GM21360 (cell line): ENCODE measurements at regions not wholly inside any gene's neighbourhood (a gene's known extent, or its start where the extent isn't known, plus 50 kb on each side); places are given as distances from the start of the nearest gene placed in this dataset.
A peak's percentile ranks its signal among the peaks of the same experiment; 100 is the strongest.

Experiments
- ATAC-seq: cut with Tn5 transposase; IDR thresholded peaks from one replicate; pipeline ENCODE4 v1.9.1; 2021; ENCODE audit warnings: mild to moderate bottlenecking, moderate library complexity; ENCODE audit not compliant: unreplicated experiment

DNA sequence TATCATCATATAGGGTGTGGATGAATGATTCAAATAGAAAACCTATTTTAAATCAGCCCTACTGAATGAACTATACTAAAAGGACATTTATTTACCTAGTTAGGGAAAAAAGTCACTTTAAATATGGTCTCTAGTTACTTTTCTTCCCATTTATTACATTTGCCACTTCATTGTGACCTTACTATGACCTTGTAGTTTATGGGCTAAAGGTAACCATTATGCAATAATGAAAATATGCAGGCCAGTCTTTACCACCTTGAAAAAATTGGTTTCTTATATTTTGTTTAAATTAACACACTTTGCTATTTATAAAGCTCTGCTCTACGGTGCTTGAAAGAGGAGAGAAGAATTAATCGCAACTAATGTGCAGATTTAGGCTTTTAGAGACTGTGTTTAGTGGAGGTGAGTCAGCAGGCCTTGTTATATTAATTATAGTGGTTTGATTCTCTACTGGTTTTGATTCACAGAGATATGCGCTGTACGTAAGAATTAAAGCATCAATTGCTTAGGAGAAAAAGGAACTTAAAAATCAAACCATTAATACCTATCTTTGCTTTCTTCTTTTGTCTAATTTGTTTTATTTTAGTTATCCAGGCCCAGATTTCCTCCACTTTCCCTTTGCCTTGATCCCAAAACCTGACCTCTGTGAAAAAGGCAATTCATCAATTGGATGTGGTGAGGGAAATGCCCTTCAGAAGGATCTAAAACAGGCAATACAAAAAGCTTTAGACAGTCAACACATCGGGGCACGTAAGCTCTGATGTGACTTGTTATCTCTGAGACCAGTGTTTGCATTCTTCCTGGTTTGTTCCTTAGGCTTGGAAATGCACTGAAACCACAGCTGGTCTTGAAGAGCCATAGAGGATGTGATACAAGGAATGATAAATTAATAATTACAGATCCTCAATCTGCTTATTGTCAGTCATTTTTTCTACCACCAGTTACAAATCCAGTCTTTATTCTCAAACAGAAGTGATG, 141.2 kb upstream of the HDAC9 start:
- ATAC-seq = no peak

DNA sequence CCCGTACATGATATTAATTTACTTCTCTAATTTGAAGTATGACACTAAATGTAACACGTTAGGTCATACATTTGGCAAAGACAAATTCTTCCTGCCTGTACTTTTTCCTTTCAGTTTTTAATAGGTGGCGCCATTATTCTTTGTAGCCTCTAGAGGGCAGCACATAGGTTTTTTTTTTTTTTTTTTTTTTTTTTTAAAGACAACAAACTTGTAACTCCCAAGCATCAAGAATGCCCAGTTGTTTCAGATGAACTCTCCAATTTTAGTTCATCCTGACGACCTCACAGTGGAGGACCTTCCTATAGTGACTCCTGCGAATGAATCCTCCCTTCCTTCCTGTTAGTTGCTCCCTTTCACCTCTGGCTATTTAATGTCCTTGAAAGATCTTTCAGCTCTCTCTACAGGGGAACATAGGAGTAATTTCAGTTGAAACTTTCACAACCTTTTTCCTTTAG, 139.3 kb upstream of the HDAC9 start:
- peak; percentile 41 for ATAC-seq

DNA sequence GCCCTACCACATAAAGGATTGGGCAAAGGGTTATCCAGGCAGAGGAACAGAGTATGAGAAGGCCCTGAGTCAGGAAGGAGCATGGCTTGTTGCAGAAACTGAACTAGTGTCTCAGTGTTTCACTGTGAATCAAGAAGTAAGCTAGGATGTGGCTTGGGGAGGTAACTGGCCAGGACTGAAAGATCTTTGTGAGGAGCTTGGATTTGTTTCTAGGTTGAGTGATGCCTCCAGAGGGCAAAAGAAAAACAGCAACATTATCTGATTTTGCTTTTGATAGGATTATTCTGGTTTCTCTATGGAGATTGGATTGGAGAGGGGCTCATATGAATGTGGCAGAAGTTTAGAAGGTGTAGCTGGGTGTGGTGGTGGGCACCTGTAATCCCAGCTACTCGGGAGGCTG, 137.9 kb upstream of the HDAC9 start:
- ATAC-seq = peak; percentile 71

DNA sequence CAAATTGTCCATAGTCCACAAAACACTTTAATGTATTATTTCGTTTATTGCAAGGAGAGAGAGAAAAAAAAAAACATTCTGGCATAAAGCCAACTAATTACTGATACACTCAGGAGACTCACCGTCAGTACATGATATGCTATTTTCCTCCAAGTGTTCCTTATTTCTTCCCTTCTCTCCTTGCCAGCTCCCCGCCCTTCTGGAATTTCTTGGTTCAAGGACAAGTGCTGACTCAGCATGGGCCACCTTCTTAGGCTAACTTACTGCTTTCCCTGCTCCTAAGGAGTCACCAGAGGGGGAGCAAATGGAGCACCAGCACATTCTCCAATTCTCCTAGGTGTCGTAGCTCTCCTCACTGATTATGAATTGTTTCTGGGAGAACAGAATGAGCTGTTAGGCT, 133.8 kb upstream of the HDAC9 start:
- ATAC-seq = no peak

DNA sequence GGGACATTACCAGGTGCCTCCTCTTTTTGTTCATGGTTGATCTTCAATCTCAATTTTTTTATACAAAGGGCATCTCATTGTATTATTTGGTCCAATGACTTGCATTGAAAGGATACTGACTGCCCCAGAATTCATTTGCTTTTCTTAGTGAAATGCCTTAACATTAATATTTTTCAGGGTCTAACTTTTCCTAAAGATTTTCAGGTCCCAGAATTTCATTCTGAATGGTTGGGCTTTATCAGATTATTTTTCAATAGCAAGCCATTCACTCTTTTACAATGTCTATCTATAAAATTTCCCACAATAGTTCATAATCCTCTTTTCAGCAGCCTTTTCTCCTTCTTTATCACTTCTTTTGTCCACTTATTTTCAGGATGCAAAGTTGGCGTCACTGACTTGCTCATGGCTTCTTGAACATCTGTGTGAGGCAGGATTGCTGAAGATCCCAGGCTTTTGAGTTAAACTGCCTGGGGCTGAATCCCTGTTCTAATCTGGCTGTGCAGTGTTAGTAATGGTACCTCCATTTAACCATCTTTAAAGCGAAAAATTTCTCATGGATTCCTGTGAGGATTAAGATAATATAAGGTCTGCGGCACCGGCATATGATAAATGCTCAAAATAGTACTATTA, 131.7 kb upstream of the HDAC9 start:
- no peak for ATAC-seq

DNA sequence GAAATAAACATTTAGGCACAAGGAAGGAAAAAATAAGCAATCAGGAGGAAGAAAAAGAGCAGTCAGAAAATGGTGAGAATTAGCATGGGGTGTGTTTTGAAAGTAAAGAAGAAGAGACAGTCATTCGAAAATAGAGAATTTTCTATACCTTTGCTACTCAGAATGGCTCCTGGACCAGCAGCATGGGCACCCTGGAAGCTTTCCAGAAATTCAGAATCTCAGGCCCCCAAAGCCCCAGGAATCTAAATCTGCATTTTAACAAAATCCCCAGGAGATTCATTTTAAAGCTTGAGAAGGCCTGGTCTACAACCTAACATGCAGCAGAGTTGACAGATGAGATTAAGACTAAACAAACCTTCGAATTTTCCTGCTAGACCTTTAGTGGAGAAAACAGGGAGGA, 131.2 kb upstream of the HDAC9 start:
- ATAC-seq = no peak

DNA sequence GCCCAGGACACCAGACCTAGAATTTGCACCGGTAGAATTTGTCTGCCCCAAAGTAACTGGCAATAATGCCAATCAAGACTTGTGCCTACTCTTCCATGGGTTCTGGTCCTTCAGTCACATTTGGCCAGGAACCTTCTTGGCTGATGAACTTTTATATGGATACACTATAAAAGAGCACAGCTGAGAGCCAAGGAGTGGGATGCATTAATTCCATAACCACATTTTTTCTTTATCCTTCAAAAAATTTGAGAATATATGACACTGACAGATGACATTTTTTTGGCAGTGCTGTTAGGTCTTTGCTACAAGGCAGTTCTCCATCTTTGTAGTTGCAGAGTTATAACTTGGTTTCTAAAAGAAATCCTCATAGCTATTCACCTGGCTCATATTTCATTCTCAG, 129.2 kb upstream of the HDAC9 start:
- no peak for ATAC-seq

DNA sequence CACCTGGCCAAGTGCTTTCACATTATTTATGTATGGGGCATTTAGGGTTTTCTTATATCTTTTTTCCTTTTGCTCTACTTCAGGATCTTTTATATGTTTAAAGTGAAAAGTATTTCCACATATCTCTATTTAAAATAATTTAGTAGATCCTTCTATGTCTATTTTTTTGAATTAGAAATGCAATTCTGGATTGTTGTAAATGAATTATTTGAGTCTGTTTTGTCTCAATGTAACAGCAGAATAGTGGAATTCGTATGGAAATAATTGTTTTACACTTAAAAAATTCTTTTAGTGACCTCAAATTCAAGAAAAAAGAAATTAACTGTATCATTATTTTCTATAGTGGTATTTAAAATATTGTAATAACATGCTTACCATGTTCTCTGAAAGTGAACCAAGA, 126.5 kb upstream of the HDAC9 start:
- ATAC-seq = no peak

DNA sequence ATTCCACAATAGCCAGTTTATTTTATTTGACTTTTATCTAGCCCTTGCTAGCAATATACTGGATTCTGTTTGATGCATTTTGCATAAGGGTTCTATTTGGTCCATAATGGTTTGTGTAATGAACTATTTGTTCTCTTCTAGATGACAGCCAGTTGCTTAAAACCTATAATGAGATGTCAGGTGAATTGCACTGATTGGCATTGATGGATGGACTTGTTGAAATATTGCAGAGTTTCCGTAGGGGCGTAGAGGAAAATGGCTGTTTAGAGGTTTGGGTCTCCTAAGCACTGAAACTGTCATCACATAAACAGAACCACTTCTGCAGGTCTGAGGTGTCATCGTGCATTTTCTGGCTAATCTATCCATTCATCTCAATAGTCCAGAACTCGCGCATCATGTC, 124.9 kb upstream of the HDAC9 start:
- ATAC-seq = no peak

DNA sequence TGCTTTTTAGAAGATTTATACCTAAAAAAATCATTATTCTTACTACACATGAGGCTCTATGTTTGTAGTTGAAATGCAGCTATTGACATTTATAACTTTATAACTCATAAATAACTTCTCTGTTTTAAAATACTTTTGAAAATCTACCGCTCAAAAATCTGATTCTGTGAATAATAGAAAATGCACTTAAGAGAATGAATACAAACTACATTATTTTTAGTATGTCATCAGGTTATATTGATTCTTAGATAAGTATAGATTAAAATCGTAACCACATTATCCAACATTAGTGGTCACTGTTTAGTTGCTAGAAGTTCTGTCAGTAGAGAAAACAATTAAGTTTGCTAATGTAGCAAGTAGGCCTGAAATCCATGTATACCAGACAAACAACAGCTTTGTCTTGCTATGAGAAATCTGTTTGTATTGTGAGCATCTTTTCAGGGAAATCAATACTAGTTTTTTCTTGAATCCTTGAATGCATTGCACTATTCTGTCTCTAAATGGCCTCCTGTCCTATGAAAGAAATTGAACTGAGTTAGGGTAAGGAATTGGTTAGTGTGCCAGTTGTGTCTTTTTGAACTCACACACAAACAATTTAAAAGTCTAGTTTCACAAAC, 116.5 kb upstream of the HDAC9 start:
- ATAC-seq = no peak

DNA sequence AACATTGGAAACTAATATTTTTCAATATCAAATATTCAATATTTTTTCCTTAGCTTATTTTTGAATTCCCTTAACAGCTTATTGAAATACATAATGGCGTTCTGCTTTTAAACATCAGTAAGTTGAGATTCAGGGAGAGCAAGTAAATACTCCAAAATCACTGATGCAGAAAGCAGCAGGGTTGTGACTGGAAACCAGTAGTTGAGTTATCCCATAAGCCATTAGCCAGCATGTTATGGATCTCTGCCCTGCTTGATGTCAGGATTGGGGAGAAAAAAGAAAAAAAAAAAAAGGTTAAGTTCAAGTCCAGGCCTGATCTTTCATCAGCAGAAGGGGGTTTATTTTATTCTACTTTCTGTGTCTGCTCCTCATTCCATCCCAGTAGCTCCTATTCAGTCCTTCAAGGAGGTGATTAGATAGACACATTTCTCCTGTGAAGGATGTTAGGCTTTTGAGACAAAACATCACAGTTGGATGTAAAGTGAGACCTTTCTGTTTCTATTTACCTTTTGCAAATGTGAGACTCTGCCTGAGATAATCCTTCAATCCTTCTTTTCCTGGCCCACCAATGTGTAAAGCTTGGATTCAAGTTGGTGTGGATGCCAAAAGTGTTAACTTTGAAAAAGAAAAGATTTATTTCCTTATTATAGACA, 110.9 kb upstream of the HDAC9 start:
- ATAC-seq = no peak

DNA sequence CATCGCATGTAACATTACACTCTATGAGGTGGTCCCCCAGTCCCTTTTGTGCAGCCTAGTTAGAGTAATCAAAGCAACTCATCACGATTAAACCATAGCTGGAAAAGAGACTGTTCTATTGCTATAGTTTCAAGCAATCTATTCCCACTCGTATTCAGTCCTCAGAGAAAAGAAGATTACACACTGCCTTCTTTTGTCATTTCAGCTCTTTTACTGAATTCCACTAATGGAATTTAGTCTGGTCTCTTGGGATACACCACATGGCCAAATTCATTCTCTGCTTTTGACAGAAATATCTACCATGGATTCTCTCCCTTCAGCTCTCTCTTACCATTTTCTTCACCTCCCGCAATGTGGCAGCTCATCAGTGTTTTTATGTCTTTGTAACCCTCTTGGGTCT, 108.9 kb upstream of the HDAC9 start:
- ATAC-seq = no peak

DNA sequence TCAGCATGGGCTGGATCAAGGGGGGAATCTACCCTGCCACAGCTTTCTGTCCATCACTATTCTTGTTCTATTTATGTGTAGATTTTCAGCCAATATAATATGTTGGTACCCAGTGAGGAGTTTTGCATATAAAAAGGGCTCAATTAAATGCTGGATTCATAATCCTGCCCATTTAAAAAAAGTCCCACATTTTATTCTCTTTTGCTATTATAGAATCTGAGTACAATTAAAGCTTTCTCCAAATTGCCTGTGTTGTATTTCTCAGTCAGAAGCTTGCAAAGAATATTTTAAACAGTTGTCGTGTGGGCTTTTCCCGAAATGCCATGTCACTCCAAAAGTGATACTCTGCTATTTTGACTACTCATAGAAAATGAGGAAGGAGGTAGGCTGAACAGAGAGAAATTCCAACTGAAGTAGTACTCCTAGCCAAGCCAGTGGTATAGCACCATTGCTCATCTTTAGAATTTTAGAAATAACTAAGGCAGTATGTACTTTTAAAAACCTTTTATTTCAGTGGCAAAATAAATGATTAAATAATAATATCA, 108.3 kb upstream of the HDAC9 start:
- ATAC-seq = no peak

DNA sequence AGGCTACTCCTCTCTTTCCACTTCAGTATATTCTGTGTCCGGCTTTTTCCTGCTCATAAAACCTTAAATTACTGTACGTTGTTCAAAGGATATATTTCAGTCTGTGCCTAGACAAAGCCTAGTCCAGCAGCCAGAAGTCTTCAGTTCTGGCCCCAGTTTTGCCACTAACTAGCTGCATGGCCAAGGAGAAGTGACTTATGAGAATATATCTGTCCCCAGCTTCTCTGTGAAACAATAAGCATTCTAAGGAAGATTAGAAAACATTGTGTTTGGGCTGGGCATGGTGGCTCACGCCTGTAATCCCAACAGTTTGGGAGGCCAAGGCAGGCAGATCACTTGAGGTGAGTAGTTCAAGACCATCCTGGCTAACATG, 105.0 kb upstream of the HDAC9 start:
- no peak for ATAC-seq

DNA sequence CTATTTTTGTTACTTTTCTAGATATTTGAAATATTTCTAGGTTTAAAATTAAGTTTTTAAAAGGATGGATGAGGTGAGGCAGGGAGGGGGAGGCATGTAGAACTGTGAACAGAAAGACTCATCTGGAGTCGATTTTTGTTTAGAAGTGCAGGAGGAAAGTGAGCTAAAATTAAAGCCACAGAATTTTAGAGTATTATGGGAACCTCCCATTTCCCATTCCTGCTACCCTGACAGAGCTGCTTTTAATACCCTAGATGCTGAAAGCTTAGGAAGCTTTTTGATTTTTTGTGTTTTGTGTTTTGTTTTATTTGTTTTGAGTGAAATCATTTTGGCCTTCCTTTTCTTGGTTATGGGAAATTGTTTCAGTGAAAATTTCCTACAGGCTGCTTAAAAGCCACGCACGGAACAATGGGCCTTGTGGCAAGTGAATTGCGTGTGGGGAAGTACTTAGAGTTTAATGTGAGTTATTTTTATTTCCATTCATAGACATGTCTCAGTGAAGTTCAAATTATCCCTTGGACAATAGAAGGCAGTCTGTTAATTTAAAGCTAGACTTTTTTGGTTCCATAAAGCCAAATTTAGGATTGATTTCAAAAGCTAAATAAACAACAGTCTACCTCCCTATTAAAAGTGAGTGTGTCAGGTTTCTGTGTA, 102.0 kb upstream of the HDAC9 start:
- ATAC-seq = no peak

DNA sequence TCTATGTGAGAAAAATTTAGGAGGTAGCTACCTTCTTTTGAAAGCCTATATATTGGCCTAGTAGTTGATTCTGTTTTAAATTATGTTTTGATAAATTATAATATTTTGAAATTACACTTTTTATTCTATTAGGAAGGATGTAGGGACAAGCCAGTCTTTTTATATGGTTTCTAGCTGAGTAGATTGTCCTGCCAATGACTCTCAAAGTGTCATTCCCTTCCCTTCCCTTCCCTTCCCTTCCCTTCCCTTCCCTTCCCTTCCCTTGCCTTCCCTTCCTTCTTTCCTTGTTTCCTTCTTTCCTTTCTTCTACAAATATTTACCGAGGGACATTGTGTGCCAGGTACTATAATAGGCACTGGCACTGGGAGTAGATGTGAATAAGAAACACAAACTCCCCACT, 99.7 kb upstream of the HDAC9 start:
- ATAC-seq = no peak

DNA sequence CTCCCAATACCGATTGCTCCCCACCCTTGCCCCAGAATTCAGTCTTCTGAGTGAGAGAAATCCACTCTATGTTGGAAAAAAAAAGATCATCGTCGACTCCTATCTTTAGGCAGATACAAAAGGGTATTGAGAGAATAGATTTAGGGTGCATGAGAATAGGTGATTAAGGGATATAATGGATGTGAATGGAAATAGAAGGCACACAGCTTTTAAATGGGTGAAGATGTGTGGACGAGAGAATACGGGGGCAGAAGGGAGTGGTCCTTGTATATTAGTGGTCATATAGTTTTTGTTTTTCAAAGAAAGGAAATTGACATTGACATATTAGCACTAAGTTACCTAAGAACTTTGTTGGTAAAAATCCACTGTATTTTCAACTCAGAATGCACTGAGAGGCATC, 98.6 kb upstream of the HDAC9 start:
- ATAC-seq = no peak

DNA sequence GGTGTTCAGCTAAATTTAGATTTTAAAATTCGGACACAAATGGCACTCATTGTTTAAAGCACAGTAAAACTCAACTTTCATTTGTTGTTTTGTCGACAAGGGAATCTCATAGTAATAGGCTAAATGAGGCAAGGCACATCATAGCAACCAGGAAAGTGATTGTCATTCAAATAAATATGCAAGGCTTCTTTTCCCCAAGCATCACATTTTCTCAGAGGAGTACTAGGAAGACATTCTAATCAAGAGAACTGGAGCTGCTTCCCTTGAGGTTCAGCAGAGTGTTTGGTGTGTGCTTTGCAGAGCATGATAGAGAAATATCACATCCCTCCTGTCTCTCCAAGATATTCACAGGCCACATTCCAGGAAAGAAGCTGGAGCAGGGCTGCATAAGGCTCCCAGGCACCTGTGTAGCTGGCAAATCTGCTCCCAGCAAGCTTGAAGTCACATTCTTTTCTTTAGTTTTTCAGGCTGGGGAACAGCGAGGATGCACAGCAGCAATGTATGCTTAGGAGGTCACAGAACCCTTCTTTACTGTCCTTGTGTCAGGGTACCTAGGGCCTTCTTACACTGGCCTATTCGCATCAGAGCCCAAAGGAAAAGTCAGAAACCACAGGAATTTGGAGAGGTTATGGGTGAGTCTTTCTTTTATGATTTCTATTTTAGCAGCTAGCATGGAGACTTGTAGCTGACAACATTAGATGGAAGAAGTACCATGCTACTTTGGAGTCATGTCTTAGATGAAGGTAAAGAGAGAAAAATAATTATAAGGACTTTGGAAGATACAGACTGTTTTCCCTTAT, 95.9 kb upstream of the HDAC9 start:
- no peak for ATAC-seq

DNA sequence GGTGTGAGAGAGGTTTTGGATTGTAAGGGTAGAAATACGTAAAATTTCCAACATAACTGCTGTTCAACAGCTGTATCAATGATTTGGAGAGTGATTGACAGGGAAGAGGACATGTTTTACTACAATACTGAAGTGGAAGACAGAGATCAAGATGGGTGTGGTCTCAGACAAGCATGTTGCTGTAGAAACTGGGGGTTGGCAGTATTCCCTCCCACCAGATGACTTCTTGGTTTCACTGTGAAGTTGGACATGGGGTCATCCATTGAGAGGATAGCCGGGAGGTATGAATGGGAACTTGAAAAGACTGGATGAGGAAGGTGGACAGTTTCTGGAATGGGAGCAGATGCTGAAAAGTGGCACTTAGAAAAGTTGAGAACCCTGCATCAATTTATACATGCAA, 95.3 kb upstream of the HDAC9 start:
- ATAC-seq = no peak

DNA sequence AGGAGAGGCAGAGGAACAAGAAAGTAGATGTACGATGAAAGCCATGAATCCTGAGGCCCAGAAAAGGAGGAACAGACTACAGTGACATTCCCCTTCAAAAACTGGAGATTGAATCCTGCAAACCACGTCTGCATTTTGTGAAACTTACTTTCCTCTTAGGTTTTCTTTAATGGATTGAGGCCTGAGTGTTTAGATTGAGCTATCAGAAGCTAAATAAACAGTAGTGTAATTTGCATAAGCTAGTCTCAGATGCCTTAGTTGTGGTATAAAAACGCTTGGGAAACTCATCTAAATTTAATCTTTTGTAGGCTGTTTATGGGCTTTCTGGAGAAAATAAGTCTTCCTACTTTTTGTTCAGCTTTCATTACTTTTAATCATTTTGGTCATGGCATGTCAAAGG, 94.8 kb upstream of the HDAC9 start:
- no peak for ATAC-seq
